NCI-H1048 (cell line): ENCODE measurements at regions not wholly inside any gene's neighbourhood (a gene's known extent, or its start where the extent isn't known, plus 50 kb on each side); places are given as distances from the start of the nearest gene placed in this dataset.
"Not testable (repeated sequence)": the region's sequence is repeated elsewhere in the genome, so short reads cannot be mapped to it uniquely, and the experiment has no call there.

Source experiments
- DNase-seq: peaks from one replicate; lab custom pipeline; 2025; lab: John Stamatoyannopoulos, UW

DNA sequence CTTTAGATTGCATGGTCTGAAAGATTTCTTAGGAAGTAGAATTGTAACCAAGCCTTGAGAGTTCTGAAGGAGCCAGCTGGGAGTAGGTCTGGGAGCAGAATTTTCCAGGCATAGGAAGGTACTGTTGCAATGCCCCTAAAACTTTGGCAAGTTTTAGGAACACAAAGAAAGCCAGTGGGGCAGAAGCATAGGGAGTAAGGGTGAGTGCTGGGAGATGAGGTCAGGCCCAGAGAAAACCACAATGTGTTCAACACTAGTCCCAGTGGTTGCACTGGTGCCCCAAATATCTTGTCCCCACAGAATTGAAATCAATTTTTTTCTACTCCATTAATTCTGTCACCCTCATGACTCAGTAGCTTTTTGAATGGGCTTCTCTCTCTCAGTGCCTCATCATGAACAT lies 120.7 kb upstream of the GALNT15 start:
- no peak for DNase-seq

DNA sequence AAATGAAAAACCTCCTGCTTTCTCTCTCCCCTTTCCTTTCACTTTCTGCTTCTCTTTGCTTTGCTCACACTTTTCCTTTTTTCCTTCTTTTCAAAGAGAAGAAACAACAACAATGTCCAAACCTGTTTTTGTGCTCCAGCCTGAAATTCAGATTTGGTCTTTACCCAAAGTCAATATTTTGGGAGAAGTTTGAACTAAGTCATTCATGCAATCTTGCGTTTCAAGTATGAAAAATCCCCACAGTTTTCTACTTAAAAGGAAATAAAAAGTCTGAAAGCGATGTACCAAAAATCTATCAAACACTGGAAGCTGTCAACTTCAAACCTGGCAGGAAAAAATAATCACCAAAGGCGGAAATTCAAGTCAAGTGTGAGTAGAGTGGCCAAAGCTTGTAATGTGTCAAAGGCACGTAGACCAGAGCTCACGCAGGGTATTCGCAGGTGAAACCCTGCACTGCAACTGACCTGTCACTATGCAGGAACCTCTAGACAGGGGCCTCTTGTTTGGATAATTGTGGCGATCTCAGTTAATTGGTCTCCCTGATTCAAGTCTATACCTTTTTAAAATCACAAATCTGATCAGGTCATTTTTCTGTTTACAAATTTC lies 118.8 kb upstream of the GALNT15 start:
- no peak for DNase-seq

DNA sequence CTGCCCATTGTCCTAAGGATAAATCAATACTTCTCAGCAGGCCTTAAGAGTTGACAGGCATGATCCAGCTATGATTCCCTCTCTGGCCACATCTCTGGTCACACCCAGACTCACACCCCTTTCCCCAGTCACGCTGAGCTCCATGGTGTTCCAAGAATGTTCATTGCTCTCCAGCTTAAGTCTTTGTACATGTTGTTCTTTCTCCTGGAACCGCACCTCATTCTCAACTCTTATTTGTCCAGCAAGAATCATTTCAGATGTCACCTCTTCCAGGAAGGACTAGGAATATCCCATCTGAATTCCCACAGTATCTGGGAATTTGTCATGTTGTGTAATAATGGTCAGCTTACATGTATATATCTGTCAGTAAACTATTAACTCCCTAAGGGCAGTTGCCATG lies 118.3 kb upstream of the GALNT15 start:
- no peak for DNase-seq

DNA sequence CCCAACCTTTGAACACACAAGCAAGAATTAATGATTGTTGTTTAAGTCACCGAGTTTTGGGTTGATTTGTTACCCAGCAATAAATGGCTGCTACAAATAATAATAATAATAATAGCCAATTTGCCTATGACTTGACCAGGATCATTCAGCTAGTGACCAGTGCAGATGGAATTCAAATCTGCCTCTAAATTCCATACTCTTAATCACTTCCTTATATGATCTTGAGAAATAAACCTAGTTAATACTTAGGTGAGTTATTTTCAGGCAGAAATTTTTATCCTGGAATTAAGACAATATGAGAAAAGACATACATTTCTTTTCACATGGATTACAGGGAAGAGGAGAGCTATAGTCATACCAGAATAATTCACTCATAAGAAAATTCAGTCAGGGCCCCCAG lies 116.0 kb upstream of the GALNT15 start:
- no peak for DNase-seq

DNA sequence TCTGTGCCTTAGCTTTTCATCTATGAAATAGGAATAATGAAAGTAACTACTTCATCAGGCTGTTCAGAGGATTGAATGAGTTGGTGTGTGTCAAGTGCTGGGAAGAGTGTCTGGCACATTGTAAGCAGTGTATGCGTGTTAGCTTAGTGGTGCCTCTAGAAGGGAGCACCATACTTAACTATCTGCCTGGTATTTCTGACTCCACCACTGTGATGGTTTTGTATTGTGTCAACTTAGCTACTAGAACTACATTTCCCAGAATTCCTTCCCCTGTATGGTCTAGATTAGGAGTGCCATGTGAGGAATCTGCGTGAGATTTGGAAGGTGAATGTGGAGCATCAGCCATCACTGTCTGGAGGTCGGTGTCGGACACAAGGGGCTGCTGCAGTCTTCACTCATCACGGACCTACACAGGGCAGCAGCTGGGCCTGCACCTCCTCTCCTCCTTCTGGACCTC lies 115.4 kb upstream of the GALNT15 start:
- no peak for DNase-seq

DNA sequence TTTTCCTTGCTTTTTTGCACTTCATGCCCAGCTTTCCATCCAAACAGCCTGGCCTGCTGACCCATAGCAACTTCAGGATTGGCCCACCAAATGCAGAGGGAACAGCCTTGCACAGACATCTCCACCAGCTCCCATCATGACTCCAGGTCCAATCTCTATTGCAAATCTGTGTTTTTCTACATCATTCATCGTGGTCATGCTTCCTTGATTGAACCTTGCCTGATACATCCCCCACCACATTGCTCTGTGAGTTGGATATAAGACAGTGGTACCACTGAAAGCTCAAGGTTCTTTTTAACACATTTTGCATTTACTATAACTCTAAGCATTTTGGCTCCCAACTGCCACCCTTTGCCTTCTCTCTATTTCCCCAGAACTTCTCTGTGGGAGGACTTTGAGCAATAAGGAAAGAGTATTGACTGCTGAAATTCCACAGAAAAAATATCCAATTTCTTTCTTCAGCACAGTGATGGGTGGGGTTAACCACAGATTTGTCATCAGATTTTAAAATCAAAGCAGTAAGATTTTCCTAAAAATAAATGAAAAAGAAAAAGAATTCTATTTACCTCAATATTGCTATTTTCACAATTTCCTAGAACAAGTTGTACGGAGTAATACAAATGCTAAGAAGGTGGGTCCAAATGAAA lies 114.6 kb upstream of the GALNT15 start:
- no peak for DNase-seq

DNA sequence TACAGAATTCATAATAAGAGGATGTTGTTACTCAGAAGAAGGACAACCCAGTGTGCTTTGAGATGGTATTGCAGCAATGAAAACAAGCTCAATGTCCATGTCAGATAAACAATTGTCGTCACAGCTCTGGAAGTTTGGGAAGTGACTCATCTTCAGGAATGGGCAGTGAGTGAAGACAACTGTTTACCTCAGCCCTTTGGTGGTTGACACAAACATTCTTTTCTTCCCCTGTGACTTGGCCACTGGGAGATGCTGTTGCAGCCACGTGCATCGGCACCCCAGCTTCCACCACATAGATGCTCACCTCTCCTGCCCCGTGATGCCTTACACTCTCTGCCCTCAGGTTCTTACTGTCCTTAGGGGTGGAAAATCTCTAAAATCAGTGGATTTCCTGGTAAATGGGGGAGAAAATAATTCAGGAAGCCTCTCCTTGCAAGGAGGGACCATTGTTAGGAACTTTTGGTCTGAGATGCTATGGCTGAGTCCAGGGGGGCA lies 114.1 kb upstream of the GALNT15 start:
- no peak for DNase-seq

DNA sequence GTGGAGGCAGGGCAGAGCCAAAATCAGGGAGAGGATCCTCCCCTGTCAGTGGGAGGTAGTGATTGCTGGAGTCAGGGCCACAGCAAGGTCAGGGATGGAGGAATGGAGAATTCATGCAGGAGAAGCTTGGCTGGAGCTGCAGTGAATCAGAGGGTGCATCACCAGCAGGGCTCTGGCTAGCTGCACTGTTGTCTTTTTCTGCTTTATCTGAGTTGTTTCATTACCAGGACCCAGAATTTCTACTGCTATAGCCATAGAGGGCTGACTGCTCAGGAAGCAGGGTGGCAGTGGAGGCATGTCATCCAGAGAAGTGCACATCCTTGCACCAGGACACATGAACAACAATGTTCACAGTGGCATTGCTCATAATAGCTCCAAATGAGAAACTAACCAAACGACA lies 113.5 kb upstream of the GALNT15 start:
- DNase-seq = no peak

DNA sequence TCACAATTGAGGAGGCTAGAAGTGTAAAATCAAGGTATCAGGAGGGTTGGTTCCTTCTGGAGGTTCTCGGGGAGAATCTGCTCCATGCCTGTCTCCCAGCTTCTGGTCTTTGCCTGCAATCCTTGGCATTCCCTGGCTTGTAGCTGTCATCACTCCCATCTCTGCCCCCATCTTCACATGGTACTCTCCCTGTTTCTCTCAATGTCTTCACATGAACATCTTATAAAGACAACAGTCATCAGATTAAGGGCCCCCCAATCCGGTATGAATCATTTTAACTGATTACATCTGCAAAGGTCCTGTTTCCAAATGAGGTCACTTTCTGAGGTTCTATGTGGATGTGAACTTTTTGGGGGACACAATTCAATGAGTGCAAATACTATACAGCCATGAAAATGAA lies 113.0 kb upstream of the GALNT15 start:
- DNase-seq = no peak

DNA sequence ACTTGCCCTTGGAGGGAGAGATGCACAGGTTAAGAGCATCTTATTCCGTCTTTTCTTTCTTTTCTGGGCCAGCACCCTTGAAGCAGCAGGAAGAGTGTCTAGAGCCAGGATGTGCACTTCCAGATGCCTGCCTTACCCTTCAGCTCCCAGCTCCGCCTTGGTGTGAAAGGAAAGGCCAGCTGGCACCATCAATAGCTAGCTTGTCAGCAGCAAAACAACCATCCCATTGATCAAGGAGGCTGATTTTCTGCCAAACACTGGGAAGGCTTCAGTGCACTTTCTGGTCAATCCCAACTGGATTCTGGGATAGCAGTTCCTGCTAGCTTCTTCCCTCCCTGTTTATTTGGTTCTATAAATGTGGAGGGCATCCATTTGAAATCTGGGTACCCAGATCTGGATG lies 110.9 kb upstream of the GALNT15 start:
- no peak for DNase-seq

DNA sequence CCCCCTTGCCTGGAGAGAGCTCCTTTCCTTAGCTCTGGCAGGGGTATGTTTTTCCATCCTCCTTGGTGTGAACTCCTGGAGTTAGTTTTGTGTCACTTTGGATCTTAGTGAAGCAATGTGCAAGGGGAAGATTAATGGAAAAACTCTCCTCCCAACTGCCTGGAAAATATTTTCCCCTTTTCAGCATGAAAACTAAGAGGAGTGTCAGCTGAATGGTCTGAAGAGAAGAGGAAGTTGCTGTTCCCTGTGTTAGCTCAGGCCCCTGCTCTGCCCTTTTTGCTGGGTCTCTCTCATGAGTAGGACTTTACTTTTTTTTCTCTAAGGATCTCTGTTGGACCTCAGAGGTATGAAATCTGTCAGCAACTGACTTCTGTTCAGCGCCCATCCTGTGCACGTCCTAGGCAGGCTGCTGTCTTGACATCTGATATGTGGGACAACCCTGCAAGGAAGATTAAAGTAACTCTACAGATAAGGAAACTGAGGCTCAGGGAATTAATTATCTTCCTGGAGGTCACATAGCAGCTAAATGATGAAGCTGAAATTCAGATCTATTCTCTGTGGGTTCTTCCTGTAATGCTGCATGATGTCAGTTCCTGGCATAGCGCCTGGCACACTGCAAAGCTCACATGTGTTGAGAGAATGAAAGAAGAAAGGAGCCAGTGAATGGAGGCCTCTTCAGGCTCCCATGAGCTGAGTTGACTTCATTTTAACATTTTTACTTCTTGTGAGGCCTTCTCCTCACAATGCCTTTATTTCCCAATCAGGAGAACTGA lies 109.7 kb upstream of the GALNT15 start:
- no peak for DNase-seq

DNA sequence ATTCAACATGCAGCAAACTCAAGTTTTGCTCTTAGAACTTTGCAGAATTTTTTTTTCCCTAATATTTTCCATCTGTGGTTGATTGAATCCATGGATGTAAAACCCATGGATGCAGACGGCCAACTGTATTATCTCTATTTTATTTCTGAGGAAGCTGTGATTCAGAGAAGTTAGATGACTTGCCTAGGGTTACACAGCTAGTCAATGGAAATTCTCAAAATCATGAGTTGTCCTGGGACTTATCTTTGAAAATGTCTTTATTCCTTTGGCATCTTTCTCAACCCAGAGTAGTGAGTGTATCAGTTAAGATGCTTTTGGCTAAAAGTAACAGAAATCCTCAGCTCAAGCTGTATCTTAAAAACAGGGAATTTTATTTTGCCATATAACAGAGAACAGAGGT lies 107.9 kb upstream of the GALNT15 start:
- no peak for DNase-seq

DNA sequence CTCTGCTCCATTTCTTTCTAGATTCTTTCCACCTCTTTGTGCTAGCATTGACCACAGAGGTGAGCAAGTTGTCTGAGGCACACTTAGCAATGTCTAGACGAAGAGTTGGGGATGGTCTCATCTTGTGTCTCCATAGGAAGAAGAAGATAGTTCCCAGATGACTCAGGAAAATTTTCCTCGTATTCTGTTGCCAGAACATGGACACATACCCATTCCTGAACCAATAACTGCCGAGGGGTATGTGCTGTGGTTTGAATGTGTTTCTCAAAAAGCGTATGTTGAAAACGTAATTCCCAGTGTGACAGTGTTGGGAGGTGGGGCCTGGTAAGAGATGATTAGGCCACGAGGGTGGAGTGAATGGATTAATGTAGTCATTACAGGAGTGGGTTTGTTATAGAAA lies 107.5 kb upstream of the GALNT15 start:
- DNase-seq = no peak

DNA sequence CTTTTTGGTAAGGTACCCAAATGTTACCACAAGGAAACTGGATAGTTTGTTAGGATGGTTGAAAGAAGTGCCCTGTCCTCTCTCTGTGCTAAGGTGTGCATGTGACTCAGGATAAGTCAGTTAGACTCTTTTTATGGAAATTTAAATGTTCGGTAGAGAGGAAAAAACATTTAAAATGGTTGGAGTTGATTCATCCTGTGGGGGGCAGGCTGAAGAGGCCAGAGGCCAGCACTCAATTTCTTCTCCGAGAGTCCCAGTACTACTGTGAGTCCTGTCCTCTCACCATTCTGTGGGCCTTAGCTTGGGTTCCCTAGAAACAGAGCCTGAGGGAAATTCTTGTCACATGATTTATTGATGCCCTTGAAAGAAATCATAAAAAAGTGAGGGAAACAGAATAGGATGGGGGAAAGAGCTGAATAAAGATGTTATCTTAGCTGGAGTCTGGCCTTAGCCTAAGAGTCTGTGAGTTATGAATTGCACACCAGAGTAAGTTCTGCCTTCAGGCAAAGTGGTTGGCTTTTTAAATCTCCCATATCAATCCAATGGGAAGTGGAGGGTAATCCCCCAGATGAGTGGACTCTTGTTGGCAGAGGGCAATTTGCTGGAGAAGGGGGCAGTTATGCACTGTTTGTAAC lies 106.5 kb upstream of the GALNT15 start:
- DNase-seq = no peak

DNA sequence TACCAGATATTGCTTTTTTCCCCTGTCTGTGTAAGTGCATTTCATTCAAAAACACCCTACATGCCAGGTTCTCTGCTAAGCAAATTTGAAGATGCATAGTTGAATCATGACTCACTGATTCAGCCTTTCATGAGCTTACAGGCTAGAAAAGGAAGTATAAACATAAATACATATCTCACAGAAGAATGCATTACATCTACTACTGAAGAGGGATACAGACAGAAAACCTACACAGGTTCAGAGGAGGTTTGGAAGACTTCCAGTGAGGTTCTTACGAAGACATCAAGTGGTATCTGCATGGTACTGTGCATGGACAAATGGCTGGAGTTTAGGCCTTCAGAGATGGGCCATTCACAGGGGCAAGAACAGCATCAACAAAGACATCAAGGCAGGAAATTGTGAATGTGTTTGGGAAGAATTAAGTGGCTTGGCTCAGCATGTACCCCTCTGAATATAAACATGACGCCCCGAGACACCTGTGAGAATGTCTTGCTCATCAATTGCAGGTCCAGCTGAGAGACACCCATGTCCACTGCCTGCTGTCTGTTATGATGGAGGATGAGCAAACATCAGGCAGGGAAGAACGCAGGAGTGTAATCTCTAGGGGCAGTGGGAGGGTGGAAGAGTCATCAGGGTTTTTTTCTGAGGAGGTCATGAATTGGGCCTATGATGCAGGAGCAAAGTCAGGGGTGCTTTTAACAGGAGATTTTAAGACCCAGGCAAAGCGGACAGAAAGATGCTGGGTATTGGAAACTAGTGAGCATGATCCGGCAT lies 105.1 kb upstream of the GALNT15 start:
- no peak for DNase-seq

DNA sequence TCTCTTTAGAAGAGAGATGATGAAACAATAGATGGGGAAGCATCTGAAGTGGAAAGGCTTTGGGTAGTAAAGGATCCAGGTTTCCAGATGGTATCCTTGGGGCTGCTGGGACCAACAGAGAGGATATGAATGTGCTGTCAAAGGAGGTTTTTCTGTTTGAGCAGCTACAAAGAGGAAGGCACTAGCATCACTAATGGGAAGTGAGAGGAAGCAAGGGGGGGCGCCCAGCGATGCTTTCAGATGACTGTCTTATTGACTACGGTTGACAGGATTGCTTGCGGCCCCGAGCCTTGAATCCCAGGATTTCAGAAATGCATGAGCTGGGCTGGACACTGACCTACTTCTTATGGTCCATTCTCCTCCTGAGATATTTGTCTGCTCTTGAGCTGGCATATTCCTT lies 103.8 kb upstream of the GALNT15 start:
- no peak for DNase-seq

DNA sequence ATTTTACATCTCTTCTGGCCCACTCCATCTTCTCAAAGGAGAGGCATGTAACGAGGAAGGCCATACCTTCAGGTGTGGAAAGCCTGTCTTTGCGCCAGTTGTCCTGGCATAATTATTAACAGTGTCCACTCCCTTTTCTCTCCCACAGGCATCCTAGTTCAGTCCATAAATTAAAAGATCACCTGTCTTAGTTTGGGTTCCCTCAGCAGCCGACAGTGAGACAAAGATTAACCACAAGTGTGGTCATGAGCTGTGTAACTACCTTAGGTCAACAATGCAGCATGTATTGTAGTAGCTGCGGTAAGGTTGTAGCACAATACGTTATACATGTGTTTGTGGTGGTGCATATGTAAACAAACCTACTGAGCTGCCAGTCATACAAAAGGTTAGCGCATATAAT lies 103.3 kb upstream of the GALNT15 start:
- DNase-seq = no peak

DNA sequence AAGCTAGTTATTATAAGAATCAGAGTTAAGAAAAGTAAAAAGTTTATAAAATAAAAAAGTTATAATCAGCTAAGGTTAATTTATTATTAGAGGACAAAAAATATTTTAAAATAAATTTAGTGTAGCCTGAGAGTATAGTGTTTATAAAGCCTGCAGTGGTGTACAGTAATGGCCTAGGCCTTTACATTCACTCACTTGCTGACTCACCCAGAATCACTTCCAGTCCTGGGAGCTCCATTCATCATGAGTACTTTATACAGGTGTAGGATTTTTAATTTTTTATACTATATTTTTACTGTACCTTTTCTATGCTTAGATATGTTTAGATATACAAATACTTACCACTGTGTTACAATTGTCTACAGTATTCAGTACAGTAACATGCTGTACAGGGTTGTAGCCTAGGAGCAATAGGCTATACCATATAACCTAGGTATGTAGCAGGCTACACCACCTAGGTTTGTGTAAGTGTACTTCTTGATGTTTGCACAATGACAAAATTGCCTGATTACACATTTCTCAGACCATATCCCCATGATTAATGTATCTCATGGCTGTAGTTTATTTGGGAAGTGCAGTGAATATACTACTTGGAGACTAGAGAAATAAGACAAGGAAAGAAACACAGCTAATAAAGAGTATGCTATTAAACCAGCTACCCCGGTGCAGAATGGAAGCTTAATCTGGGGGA lies 101.9 kb upstream of the GALNT15 start:
- no peak for DNase-seq

DNA sequence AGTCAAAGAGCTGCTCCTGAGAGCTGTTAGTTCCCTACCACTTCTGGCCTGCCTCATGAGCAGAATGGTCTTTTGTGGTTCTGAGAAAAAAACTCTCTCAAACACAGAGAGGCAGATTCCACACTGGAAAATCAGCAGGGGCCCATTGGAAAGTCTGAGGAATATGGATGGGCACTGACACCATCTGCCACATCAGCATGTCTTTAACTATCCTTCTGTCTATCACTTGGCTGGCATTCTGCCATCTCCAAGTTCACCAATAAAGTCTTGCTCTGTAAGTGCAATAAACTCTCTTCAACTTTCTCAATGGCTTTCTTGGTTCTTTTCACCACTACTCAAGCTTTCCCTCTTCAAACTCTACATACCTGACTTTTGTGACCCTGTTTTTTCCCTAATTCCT lies 101.3 kb upstream of the GALNT15 start:
- no peak for DNase-seq

DNA sequence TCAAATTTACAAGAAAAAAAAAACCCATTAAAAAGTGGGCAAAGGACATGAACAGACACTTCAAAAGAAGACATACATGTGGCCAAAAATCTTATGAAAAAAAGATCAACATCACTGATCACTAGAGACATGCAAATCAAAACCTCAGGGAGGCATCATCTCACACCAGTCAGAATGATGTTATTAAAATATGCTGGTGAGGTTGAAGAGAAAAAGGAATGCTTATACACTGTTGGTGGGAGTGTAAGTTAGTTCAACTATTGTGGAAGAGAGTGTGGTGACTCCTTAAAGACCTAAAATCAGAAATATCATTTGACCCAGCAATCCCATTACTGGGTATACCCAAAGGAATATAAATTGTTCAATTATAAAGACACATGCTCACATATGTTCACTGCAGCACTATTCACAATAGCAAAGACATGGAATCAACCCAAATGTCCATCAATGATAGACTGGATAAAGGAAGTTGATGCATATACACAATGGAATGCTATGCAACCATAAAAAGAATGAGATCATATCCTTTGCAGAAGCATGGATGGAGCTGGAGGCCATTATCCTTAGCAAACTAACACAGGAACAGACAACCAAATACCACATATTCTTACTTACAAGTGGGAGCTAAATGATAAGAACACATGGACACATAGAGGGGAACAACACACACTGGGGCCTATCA lies 100.3 kb upstream of the GALNT15 start:
- DNase-seq = not testable (repeated sequence)

DNA sequence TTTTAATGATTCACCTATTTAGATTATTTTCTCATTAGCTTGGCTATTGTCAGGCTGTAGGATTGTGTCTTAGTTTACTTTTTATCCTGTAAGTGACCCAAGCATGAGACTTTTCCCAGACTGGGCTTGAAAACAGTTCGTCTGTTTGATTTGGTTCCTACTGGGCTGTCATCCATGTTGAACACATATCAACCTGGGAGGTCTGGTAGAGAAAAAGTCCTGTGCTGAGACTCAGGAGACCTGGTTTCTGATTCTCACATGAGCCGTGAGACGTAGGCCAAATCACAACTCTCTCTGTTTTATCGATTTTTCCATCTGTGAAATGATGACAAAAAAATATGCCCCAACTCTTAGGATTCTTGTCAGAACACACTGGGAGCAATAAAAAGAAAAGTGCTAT lies 98.8 kb upstream of the GALNT15 start:
- DNase-seq = no peak
